GM19452 (cell line): ENCODE measurements at regions not wholly inside any gene's neighbourhood (a gene's known extent, or its start where the extent isn't known, plus 50 kb on each side); places are given as distances from the start of the nearest gene placed in this dataset.

ENCODE experiments used
- ATAC-seq: cut with Tn5 transposase; IDR thresholded peaks from one replicate; pipeline ENCODE4 v1.9.1; 2021; ENCODE audit not compliant: unreplicated experiment

GRCh38 chr20:39549733-39550132, 587.6 kb downstream of the DHX35 start:
- ATAC-seq: no peak

- no peak for ATAC-seq
These were observed 585.6 kb downstream of the DHX35 start for GRCh38 chr20:39547546-39548408.

GRCh38 chr20:39541136-39541803, 579.1 kb downstream of the DHX35 start:
- ATAC-seq: no peak

GRCh38 chr20:39538317-39538716, 576.2 kb downstream of the DHX35 start:
- no peak for ATAC-seq

GRCh38 chr20:39535301-39535700, 573.2 kb downstream of the DHX35 start:
- ATAC-seq: no peak

GRCh38 chr20:39534846-39535245, 572.7 kb downstream of the DHX35 start:
- ATAC-seq: no peak

GRCh38 chr20:39533858-39534257, 571.7 kb downstream of the DHX35 start:
- no peak for ATAC-seq

- no peak for ATAC-seq
These were observed 570.1 kb downstream of the DHX35 start for GRCh38 chr20:39532205-39532604.

GRCh38 chr20:39528436-39528835, 566.3 kb downstream of the DHX35 start:
- ATAC-seq: no peak

GRCh38 chr20:39524371-39524911, 562.3 kb downstream of the DHX35 start:
- ATAC-seq: no peak

- ATAC-seq: no peak
These were observed 561.3 kb downstream of the DHX35 start for GRCh38 chr20:39523405-39523804.

GRCh38 chr20:39518654-39519053, 556.5 kb downstream of the DHX35 start:
- ATAC-seq: no peak

- no peak for ATAC-seq
These were observed 554.8 kb downstream of the DHX35 start for GRCh38 chr20:39516964-39517363.

GRCh38 chr20:39504710-39505094, 542.6 kb downstream of the DHX35 start:
- ATAC-seq: no peak

- no peak for ATAC-seq
These were observed 542.0 kb downstream of the DHX35 start for GRCh38 chr20:39503902-39504709.

- ATAC-seq: no peak
These were observed 530.2 kb downstream of the DHX35 start for GRCh38 chr20:39492223-39492797.

- no peak for ATAC-seq
These were observed 529.6 kb downstream of the DHX35 start for GRCh38 chr20:39491711-39492110.

- no peak for ATAC-seq
These were observed 527.9 kb downstream of the DHX35 start for GRCh38 chr20:39489986-39490560.

- no peak for ATAC-seq
These were observed 518.3 kb downstream of the DHX35 start for GRCh38 chr20:39480276-39481043.
